HTR-8/SVneo (cell line): ENCODE measurements at regions not wholly inside any gene's neighbourhood (a gene's known extent, or its start where the extent isn't known, plus 50 kb on each side); places are given as distances from the start of the nearest gene placed in this dataset.

ENCODE experiments used
- DNase-seq: peaks from one replicate; pipeline ENCODE4 v3.0.0; 2011; ENCODE audit warnings: low spot score, mixed read lengths; ENCODE audit not compliant: insufficient read length
- FAIRE-seq: peaks from 2 replicates; lab custom pipeline; 2011; peaks lifted over from hg19 to GRCh38; lab: Jason Lieb, UNC

- FAIRE-seq (no peak), DNase-seq (no peak)
Measured at GRCh38 chr1:170309389-170310013, 163.7 kb downstream of the NTMT2 start.

- FAIRE-seq (no peak), DNase-seq (no peak)
Measured at GRCh38 chr1:170310014-170310405, 164.3 kb downstream of the NTMT2 start.

- DNase-seq (no peak), FAIRE-seq (no peak)
Measured at GRCh38 chr1:170310951-170311350, 165.2 kb downstream of the NTMT2 start.

DNA sequence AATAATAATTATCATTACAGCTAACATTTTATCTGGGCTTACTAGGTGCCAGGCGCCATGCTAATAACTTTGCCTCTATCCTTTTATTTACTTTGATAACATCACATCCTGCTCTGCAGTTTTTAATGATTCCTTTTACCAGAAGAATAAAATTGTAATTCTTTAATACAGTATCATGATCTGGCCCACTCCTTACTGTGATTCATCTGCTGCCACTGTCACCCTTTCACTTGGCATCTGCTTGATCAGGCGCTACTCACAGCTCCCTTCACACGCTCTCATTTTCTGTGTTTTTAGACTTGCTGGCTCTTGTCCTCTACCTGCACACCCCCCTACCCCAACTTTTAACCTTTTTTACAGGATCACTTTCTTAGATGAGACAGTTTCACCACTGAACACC is 167.5 kb downstream of the NTMT2 start:
- no peak for FAIRE-seq
- DNase-seq = no peak

DNA sequence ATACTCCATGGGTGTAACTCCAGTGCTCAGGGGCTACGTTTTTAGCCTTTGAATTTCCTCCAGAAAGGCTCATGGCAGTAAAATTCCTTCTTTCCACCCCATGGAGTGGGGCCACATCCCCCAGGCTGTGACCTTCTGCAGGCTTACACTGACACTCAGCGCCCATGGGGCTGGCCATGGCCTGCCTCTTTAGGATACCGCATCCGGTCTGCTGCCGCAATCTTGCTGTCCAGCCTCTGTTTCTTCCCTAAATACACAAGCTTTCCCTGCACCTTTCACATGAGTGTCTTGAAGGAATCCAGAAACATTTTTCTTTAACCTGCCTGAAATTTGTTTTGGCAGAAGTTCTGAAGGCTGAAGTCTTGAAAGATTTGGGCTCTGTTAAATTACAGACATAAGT is 170.5 kb downstream of the NTMT2 start:
- no peak for FAIRE-seq
- no peak for DNase-seq

GRCh38 chr1:170318141-170318540 is 172.4 kb downstream of the NTMT2 start:
- no peak for FAIRE-seq
- DNase-seq = no peak

- no peak for DNase-seq
- no peak for FAIRE-seq
Measured at GRCh38 chr1:170318736-170319135, 173.0 kb downstream of the NTMT2 start.

DNA sequence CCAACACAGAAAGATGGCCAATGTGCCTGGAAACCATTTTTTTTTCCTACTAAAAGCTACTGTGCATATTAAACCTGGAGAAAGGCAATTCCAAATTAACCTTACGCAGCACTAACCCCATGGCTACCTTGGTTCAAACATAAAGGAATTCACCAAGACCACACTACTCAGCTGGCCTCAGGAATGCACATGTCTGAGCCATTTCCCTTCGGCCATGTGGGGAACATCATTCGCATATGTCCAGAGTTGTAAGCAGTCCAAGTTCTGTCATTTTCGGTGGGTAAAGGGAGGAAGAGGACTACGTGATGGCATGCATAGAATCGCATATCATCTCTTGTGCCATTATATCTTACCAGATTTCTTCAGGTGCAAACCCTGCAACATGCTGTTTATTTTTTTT is 175.4 kb downstream of the NTMT2 start:
- DNase-seq (no peak), FAIRE-seq (no peak)

- FAIRE-seq (no peak), DNase-seq (no peak)
Measured at GRCh38 chr1:170326186-170326585, 180.4 kb downstream of the NTMT2 start.

DNA sequence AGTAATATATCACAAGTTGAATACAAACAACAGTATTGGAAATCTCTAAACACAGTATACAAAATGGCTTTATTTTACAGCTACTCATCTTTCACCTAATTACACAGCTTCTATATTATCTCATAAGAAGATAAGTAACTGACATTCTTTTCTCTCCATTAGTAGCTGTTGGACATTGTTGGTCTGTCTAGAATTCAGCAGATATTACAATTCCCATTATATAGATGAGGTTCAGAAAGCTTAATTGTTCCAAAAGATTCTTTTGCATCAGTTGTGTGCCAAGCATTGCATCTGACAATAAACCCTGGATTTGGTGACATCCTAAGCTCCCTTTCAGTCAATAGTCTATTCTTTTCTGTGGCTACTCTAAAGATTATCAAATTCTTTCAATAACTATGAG is 187.0 kb downstream of the NTMT2 start:
- FAIRE-seq (no peak), DNase-seq (no peak)

DNA sequence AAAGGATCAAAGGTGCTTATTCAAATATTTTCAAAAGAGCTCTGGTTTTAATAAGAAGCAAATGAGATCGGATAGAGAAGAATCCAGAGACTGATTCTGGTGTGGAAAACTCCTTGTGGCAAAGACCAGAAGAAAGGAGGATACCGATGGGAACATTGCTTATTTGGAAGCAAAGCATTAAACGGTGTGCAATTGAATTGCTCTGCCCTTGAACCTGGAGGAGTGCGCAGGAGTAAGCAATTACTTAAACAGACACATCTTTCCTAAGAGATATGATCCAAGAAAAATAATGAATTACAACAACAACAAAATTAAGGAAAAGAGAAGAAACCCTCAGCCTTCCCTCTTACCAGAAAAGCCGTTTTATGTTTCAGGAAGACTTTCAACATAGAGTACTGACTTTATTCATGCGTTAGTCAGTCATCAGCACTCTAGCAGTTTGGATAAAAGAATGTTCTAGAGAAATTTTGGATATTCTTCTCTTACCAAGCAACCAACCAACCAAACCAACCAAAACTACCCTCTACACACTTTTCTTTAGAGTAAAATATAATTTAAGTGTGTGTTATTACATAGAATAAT is 191.7 kb downstream of the NTMT2 start:
- no peak for FAIRE-seq
- DNase-seq = no peak

GRCh38 chr1:170339534-170339933 is 192.4 kb upstream of the GORAB start:
- DNase-seq (no peak), FAIRE-seq (no peak)

DNA sequence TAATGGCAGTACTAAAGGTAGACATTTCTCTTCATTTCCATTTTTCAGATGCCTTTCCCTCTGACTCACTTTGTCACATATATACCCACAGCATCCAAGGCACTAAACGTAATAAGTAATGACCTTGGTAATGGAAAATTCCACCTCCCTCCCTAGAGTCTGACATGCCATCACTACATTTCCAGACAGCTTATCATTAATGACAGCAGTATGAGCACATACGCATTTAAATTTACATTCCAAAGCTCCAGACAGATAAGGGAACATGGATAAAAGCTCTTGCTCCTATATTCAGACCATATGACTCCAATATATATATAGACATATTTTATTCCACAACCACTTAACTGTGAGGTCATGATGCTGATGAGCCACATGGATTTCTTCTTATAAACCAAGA is 191.7 kb upstream of the GORAB start:
- DNase-seq (no peak), FAIRE-seq (no peak)

DNA sequence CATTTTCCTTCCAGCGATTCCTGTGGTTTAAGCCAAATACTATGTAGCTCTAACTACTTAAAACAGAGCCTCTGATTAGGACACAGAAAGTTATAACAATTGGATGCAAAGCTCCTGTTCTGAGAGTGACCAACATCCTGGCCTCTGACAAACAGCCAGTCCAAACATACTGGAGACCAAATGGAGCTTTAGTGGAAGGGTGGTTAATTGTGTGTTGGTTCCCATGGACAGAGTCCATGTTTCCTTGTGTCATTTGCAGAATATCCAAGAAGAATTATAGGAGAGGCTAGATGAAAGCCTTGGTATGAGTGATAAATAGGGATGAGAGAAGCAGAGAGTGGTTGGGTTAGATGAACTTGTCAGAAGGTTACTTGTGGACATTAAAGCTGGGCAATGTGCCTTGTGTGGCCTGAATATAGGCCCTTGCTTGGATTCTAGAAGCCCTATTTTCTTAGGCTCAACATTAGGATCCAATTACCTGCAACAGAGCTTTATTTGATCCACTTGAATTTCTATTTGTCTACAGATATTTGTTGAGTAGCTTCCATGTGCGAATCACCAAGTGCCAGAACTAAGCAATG is 180.5 kb upstream of the GORAB start:
- FAIRE-seq (no peak), DNase-seq (no peak)

GRCh38 chr1:170354246-170354645 is 177.7 kb upstream of the GORAB start:
- FAIRE-seq = no peak
- DNase-seq = no peak

DNA sequence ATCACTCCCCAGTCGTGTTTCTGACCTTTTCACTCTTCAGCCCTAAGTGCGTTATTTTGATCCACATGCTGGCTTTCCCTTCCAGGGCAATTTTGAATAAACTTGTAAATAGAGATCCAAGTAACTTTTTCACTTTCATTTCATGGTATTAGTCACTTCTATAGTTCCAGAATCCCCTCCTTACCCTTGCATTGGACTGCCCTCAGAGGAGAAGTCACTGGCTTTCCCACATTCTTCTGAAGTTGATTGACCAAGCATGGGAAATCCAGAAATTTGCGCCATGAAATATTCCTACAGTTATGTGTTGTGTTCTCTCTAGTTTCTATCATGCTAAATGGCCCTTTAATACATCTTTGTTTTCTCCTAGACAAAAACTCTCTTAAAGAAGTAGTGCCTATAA is 177.3 kb upstream of the GORAB start:
- no peak for FAIRE-seq
- no peak for DNase-seq

- DNase-seq (no peak), FAIRE-seq (no peak)
Measured at GRCh38 chr1:170355267-170355801, 176.6 kb upstream of the GORAB start.

DNA sequence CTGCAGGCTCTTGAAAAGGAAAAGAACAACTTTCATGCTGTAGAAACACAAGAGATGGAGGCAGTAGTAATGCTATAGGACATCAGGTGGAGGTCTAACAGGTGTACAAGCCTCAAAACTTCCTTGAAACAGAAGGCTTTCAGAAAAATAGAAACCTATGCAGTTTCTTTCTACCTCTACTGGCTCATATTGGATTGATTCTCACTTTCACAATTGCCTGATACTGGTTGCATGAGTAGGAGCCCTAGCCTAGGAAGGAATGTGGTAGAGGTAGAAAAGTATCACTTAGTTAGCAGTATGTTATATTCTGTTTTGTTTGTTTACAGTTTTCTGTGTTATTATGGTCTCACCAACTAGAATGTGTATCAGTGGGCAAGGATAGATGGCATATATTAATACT is 175.4 kb upstream of the GORAB start:
- no peak for FAIRE-seq
- no peak for DNase-seq

DNA sequence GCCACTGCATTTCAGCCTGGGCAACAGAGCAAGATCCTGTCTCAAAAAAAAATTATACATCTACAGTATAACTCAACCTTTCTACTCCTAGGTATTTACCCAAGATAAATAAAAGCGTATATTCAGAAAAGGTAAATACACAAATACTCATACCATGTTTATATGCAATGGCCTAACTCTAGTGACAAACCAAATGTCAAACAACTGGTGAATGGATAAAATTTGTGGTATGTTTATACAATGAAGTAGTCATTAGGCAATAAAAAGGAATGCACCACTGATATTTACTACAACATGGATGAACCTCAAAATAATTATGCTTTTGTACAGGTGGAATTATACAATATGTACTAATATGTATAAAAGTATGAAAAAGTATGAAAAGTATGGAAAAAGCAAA is 174.2 kb upstream of the GORAB start:
- FAIRE-seq (no peak), DNase-seq (no peak)

GRCh38 chr1:170360601-170361000 is 171.4 kb upstream of the GORAB start:
- no peak for FAIRE-seq

GRCh38 chr1:170365331-170365730 is 166.6 kb upstream of the GORAB start:
- DNase-seq = no peak
- no peak for FAIRE-seq

More at GRCh38 chr1:170360601-170361000, 171.4 kb upstream of the GORAB start:
- no peak for DNase-seq

GRCh38 chr1:170366980-170367379 is 165.0 kb upstream of the GORAB start:
- DNase-seq = no peak
- FAIRE-seq = no peak
